ENCODE measurements at regions not wholly inside any gene's neighbourhood (a gene's known extent, or its start where the extent isn't known, plus 50 kb on each side); places are given as distances from the start of the nearest gene placed in this dataset.
A peak's percentile ranks its signal among the peaks of the same experiment; 100 is the strongest.

GRCh38 chr2:151097128-151097527, 164.5 kb downstream of the RBM43 start:
- Histone ChIP-seq H3K27ac (ENCODE audit: low read depth in 1 of 2, low read length in 1 of 2) (no peak overlapping the region), H3K36me3 (ENCODE audit: control insufficient read depth in 4 of 4, insufficient read depth in 4 of 4, low read length in 4 of 4) (no peaks in the 10 kb centered on the region), H3K27me3 (ENCODE audit: control insufficient read depth in 3 of 3, insufficient read depth in 3 of 3, low read length in 2 of 3) (no peaks in the 10 kb centered on the region), H3K9me3 (ENCODE audit: control insufficient read depth in 4 of 4, insufficient read depth in 3 of 4, low read length in 3 of 4) (no peaks in the 10 kb centered on the region), H3K9ac (ENCODE audit: insufficient read depth in 1 of 2, low read length in 2 of 2) (no peak overlapping the region), H3K4me3 (no peak overlapping the region), H3K4me1 (ENCODE audit: control insufficient read depth in 5 of 5, insufficient read depth in 5 of 5, low read length in 5 of 5) (peaks cover 0 to 43% (median 0%) of the 10 kb centered on the region in 5 donors)
- ATAC-seq (ENCODE audit: insufficient read depth, low FRiP score) (no peak), DNase-seq (peak; percentile 90 to 96 (median 96))
- TF ChIP-seq CTCF (IDR thresholded peaks at IDR 0.05; ENCODE audit: control extremely low read depth, extremely low read depth): no peak

DNA sequence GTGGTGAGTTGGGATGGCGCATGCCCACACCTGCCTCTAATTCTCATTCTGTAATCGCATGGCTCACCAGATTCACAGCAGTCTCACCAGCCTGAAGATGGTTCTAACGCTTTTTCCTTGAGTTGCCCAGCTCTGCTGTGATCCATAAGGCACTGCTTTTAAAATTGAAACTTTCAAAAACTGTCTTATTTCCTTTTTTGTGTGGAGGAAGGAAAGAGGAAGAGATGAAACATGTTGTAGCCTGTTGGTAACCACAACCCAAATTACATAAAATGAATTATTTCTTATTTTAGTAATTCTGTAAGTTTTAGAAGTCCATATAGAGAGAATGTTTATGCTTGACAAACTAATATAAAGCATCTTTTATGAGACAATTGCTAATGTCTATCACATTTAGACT, 165.4 kb downstream of the RBM43 start:
- Histone ChIP-seq H3K4me1 (ENCODE audit: control insufficient read depth in 5 of 5, insufficient read depth in 5 of 5, low read length in 5 of 5) (peaks cover 0 to 46% (median 0%) of the 10 kb centered on the region in 5 donors), H3K36me3 (ENCODE audit: control insufficient read depth in 4 of 4, insufficient read depth in 4 of 4, low read length in 4 of 4) (no peaks in the 10 kb centered on the region), H3K27ac (ENCODE audit: low read depth in 1 of 2, low read length in 1 of 2) (no peak overlapping the region), H3K9ac (ENCODE audit: insufficient read depth in 1 of 2, low read length in 2 of 2) (no peak overlapping the region), H3K27me3 (ENCODE audit: control insufficient read depth in 3 of 3, insufficient read depth in 3 of 3, low read length in 2 of 3) (no peaks in the 10 kb centered on the region), H3K9me3 (ENCODE audit: control insufficient read depth in 4 of 4, insufficient read depth in 3 of 4, low read length in 3 of 4) (no peaks in the 10 kb centered on the region), H3K4me3 (no peak overlapping the region)
- ATAC-seq (ENCODE audit: insufficient read depth, low FRiP score) (no peak), DNase-seq (no peak)
- no peak for TF ChIP-seq CTCF (IDR thresholded peaks at IDR 0.05; ENCODE audit: control extremely low read depth, extremely low read depth)
- WGBS, 2 donors: 75 to 82% methylated on average over 3 of the region's 3 CpGs

- H3K27ac ChIP-seq (ENCODE audit: low read depth in 1 of 2, low read length in 1 of 2): no peak overlapping the region
- peaks cover 0 to 48% (median 0%) of the 10 kb centered on the region in 5 donors for H3K4me1 ChIP-seq (ENCODE audit: control insufficient read depth in 5 of 5, insufficient read depth in 5 of 5, low read length in 5 of 5)
- 86 to 90% methylated on average over 3 of the region's 3 CpGs for WGBS, 2 donors
- no peak overlapping the region for H3K9ac ChIP-seq (ENCODE audit: insufficient read depth in 1 of 2, low read length in 2 of 2)
- H3K36me3 ChIP-seq (ENCODE audit: control insufficient read depth in 4 of 4, insufficient read depth in 4 of 4, low read length in 4 of 4): no peaks in the 10 kb centered on the region
- H3K4me3 ChIP-seq: no peak overlapping the region
- no peak for TF ChIP-seq CTCF (IDR thresholded peaks at IDR 0.05; ENCODE audit: control extremely low read depth, extremely low read depth)
- no peaks in the 10 kb centered on the region for H3K27me3 ChIP-seq (ENCODE audit: control insufficient read depth in 3 of 3, insufficient read depth in 3 of 3, low read length in 2 of 3)
- no peaks in the 10 kb centered on the region for H3K9me3 ChIP-seq (ENCODE audit: control insufficient read depth in 4 of 4, insufficient read depth in 3 of 4, low read length in 3 of 4)
- DNase-seq (no peak), ATAC-seq (ENCODE audit: insufficient read depth, low FRiP score) (no peak)
These were observed 166.2 kb downstream of the RBM43 start for GRCh38 chr2:151095463-151095862.

GRCh38 chr2:151091583-151091982, 170.1 kb downstream of the RBM43 start:
- Histone ChIP-seq H3K27me3 (ENCODE audit: control insufficient read depth in 3 of 3, insufficient read depth in 3 of 3, low read length in 2 of 3) (no peaks in the 10 kb centered on the region), H3K4me3 (no peak overlapping the region), H3K36me3 (ENCODE audit: control insufficient read depth in 4 of 4, insufficient read depth in 4 of 4, low read length in 4 of 4) (no peaks in the 10 kb centered on the region), H3K27ac (ENCODE audit: low read depth in 1 of 2, low read length in 1 of 2) (no peak overlapping the region), H3K4me1 (ENCODE audit: control insufficient read depth in 5 of 5, insufficient read depth in 5 of 5, low read length in 5 of 5) (peaks cover 0 to 28% (median 0%) of the 10 kb centered on the region in 5 donors), H3K9ac (ENCODE audit: insufficient read depth in 1 of 2, low read length in 2 of 2) (no peak overlapping the region), H3K9me3 (ENCODE audit: control insufficient read depth in 4 of 4, insufficient read depth in 3 of 4, low read length in 3 of 4) (no peaks in the 10 kb centered on the region)
- DNase-seq (peak in 1 of 3 donors; percentile 48), ATAC-seq (ENCODE audit: insufficient read depth, low FRiP score) (no peak)
- no peak for TF ChIP-seq CTCF (IDR thresholded peaks at IDR 0.05; ENCODE audit: control extremely low read depth, extremely low read depth)
- 74 to 81% methylated on average over 3 of the region's 3 CpGs for WGBS, 2 donors

Measured in lung (tissue), 11 donors.